ENCODE measurements at regions not wholly inside any gene's neighbourhood (a gene's known extent, or its start where the extent isn't known, plus 50 kb on each side); places are given as distances from the start of the nearest gene placed in this dataset.
A peak's percentile ranks its signal among the peaks of the same experiment; 100 is the strongest.

DNA sequence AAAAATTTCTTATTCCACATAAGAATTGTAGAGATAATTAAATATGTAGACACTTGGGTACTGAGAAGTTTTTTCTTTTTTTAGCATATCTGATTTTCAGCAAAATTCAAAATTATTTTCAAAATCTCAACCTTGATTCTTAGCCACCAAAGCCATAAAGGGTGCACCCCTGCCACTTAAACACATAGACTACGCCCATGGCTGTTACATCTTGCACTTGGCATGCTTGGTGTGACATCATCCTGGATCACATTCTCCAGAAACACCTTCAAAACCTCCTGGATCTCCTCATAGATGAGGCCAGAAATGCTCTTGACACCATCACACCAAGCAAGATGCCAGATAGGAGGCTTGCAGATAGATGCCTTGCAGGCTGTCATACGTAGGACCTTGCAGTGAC is 89.1 kb upstream of the KLF14 start:
- Histone ChIP-seq H3K9me3 (peaks cover 6 to 30% of the 10 kb centered on the region in 2 donors), H3K4me3 (no peak overlapping the region), H3K36me3 (no peaks in the 10 kb centered on the region), H3K4me1 (no peaks in the 10 kb centered on the region), H3K27me3 (no peaks in the 10 kb centered on the region), H3K27ac (no peak overlapping the region)
- no peak for DNase-seq (ENCODE audit: low spot score in 2 of 2)
- intact Hi-C loops (cut with DNase I; ENCODE audit: low total_unique reads) = no loop called here
- TF ChIP-seq POLR2A (IDR thresholded peaks at IDR 0.05) (no peak), POLR2AphosphoS5 (IDR thresholded peaks at IDR 0.05) (no peak)
- TF ChIP-seq, protein P1, sequence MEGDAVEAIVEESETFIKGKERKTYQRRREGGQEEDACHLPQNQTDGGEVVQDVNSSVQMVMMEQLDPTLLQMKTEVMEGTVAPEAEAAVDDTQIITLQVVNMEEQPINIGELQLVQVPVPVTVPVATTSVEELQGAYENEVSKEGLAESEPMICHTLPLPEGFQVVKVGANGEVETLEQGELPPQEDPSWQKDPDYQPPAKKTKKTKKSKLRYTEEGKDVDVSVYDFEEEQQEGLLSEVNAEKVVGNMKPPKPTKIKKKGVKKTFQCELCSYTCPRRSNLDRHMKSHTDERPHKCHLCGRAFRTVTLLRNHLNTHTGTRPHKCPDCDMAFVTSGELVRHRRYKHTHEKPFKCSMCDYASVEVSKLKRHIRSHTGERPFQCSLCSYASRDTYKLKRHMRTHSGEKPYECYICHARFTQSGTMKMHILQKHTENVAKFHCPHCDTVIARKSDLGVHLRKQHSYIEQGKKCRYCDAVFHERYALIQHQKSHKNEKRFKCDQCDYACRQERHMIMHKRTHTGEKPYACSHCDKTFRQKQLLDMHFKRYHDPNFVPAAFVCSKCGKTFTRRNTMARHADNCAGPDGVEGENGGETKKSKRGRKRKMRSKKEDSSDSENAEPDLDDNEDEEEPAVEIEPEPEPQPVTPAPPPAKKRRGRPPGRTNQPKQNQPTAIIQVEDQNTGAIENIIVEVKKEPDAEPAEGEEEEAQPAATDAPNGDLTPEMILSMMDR (IDR thresholded peaks at IDR 0.05) = no peak

DNA sequence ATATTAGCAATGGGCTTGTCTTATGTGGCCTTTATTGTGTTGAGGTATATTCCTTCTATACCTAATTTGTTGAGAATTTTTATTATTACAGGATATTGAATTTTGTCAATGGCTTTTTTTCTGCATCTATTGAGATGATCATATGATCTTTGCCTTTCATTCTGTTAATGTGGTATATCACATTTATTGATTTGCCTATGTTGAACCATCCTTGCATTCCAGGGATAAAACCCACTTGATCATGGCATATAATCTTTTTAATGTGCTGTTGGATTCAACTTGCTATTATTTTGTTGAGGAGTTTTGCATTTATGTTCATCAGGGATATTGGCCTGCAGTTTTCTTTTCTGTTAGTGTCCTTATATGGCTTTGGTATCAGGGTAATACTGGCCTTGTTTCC is 91.8 kb upstream of the KLF14 start:
- Histone ChIP-seq H3K27ac (no peak overlapping the region), H3K4me3 (no peak overlapping the region), H3K4me1 (no peaks in the 10 kb centered on the region), H3K9me3 (peaks cover 6 to 34% of the 10 kb centered on the region in 2 donors), H3K36me3 (no peaks in the 10 kb centered on the region), H3K27me3 (no peaks in the 10 kb centered on the region)
- TF ChIP-seq, protein P1 (IDR thresholded peaks at IDR 0.05) = no peak
- TF ChIP-seq POLR2A (IDR thresholded peaks at IDR 0.05) = no peak
- no peak for TF ChIP-seq POLR2AphosphoS5 (IDR thresholded peaks at IDR 0.05)
- no peak for DNase-seq (ENCODE audit: low spot score in 2 of 2)
- intact Hi-C loops (cut with DNase I; ENCODE audit: low total_unique reads) = no loop called here

DNA sequence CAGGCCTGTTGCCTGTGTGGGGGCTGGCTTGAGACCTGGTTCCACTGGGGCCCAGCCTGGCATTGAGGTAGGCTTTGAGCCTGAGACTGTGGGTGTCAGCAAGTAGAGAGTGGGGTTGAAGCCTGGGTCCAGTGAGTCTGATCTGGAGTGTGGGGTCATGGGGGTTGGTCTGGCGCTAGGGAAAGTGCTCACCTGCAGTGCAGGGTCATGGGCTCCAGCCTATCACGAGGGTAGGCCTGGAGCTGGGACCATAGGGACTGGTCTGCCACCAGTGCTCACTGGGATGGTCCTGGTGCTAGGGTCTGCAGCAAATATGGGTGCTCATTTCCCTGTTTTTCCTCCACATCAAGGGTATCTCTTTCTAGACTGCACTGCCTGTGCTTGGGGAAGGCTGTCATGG is 95.4 kb upstream of the KLF14 start:
- no peak overlapping the region for H3K4me3 ChIP-seq
- TF ChIP-seq POLR2A (IDR thresholded peaks at IDR 0.05) (no peak), POLR2AphosphoS5 (IDR thresholded peaks at IDR 0.05) (no peak)
- TF ChIP-seq, protein P1 (IDR thresholded peaks at IDR 0.05) = no peak
- intact Hi-C loops (cut with DNase I; ENCODE audit: low total_unique reads) = no loop called here
- no peaks in the 10 kb centered on the region for H3K4me1 ChIP-seq
- no peaks in the 10 kb centered on the region for H3K36me3 ChIP-seq
- peaks cover 6 to 34% of the 10 kb centered on the region in 2 donors for H3K9me3 ChIP-seq
- no peak for DNase-seq (ENCODE audit: low spot score in 2 of 2)
- no peaks in the 10 kb centered on the region for H3K27me3 ChIP-seq
- H3K27ac ChIP-seq = no peak overlapping the region

DNA sequence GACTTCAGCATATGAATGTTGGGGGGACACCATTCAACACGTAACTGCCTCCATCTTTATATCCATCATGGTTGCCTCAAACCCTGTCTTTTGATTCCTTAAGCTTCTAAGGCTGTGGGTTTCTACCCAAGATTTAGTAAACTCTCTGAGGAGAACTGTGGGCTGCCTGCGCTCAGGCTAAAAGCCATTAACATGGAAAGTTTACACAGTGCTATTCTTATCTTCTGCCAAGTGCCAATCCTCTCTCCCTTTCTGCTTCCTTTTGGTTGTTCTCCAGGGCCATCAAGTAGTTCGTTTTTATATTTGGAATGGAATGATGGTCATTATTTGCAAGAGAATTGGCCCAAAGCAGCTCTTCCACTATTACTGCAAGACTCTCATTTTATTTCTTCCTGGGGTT is 97.3 kb upstream of the KLF14 start:
- DNase-seq (ENCODE audit: low spot score in 2 of 2) = no peak
- intact Hi-C loops (cut with DNase I; ENCODE audit: low total_unique reads) = no loop called here
- Histone ChIP-seq H3K4me1 (no peaks in the 10 kb centered on the region), H3K9me3 (peaks cover 0 to 19% of the 10 kb centered on the region in 2 donors), H3K36me3 (no peaks in the 10 kb centered on the region), H3K27ac (no peak overlapping the region), H3K4me3 (no peak overlapping the region), H3K27me3 (no peaks in the 10 kb centered on the region)
- TF ChIP-seq POLR2A (IDR thresholded peaks at IDR 0.05) (no peak), POLR2AphosphoS5 (IDR thresholded peaks at IDR 0.05) (no peak)
- TF ChIP-seq, protein P1 (IDR thresholded peaks at IDR 0.05) = no peak

DNA sequence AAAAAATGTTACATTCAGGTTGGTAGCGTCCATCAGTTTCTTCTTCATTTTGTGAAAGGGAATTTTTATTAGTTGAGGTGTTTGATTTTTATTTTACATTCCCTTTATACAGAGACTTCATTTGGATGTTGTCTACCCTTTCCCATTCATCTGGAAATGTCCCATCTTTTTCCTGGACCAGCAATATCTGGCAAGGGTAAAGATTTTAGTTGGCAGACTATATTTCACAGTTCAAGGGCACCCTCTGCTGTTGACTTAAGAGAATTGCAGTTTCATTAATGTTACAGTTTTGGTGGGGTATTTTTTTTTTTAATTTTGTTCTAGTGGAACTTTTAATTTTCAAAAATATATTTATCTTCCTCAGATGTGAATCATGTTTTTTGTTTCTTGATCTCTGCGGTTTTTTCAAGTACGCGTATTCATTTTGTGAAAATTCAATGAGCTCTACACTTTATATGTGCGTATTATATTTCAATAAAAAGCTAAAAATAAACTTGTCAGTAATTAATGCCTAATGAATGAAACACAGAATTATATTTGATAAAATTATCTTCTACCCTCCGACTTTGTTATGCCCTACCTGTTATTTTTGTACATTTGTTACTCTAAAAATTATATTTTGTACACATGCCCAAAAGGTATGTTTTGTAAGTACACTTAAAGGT is 97.9 kb upstream of the KLF14 start:
- no peaks in the 10 kb centered on the region for H3K27me3 ChIP-seq
- intact Hi-C loops (cut with DNase I; ENCODE audit: low total_unique reads) = no loop called here
- no peak for DNase-seq (ENCODE audit: low spot score in 2 of 2)
- H3K27ac ChIP-seq = no peak overlapping the region
- H3K4me3 ChIP-seq = no peak overlapping the region
- TF ChIP-seq, protein P1 (IDR thresholded peaks at IDR 0.05) = peak; percentile 54 to 60 (median 59)
- TF ChIP-seq POLR2AphosphoS5 (IDR thresholded peaks at IDR 0.05) (no peak), POLR2A (IDR thresholded peaks at IDR 0.05) (no peak)
- peaks cover 0 to 15% of the 10 kb centered on the region in 2 donors for H3K9me3 ChIP-seq
- no peaks in the 10 kb centered on the region for H3K4me1 ChIP-seq
- no peaks in the 10 kb centered on the region for H3K36me3 ChIP-seq
